B cell (primary cell): ENCODE measurements at regions not wholly inside any gene's neighbourhood (a gene's known extent, or its start where the extent isn't known, plus 50 kb on each side); places are given as distances from the start of the nearest gene placed in this dataset.

Source experiments
- ATAC-seq: fragments of 200-7000 bp; cut with Tn5 transposase; one replicate; pipeline ENCODE4 v1.10.0; 2021; ENCODE audit warnings: low read depth, mild to moderate bottlenecking, moderate number of reproducible peaks, moderate library complexity
- CTCF ChIA-PET: fragments of 350-600 bp; sonication (Branson Sonifier 250); formaldehyde crosslinking; loops from one replicate; lab custom pipeline; 2021; ENCODE audit warnings: antibody characterized with exemption, inconsistent platforms; lab: Charles Lee
- POLR2A ChIA-PET: fragments of 350-600 bp; sonication (Branson Sonifier 250); formaldehyde crosslinking; loops from one replicate; lab custom pipeline; 2021; ENCODE audit warnings: antibody characterized with exemption; lab: Charles Lee
- DNase-seq: peaks from one replicate; pipeline ENCODE4 v3.0.0; 2013
- H2AFZ ChIP-seq: 2 replicates; pipeline ENCODE4 v1.6.1; 2012; ENCODE audit warnings: mild to moderate bottlenecking, low read depth, low read length; ENCODE audit not compliant: insufficient read depth, poor library complexity, severe bottlenecking
- H3K27ac ChIP-seq, 2 donors: 1 replicate in 1 of 2; 2 replicates in 1 of 2; pipeline ENCODE4 v1.5.1; 2012 to 2013; ENCODE audit warnings: low read length in 2 of 2, mild to moderate bottlenecking in 2 of 2, moderate library complexity in 1 of 2
- H3K27me3 ChIP-seq, 4 experiments: fragments of 200-600 bp in 1 of 4; sonication (generic) in 1 of 4; replicated peaks in 1 of 4; 1 replicate in 2 of 4; 2 replicates in 2 of 4; pipeline versions ENCODE4 v1.6.1 to v1.7.0; 2013 to 2016; ENCODE audit warnings: low read length in 3 of 4, mild to moderate bottlenecking in 2 of 4, mixed read lengths in 1 of 4, moderate library complexity in 1 of 4; ENCODE audit not compliant: insufficient read depth in 4 of 4, control insufficient read depth in 3 of 4; ENCODE audit errors: control extremely low read depth in 1 of 4
- H3K36me3 ChIP-seq, 2 experiments: replicated peaks in 1 of 2; 1 replicate in 1 of 2; 2 replicates in 1 of 2; pipeline versions ENCODE4 v1.6.1 to v1.7.1; 2013; ENCODE audit warnings: low read length in 1 of 2; ENCODE audit not compliant: insufficient read depth in 2 of 2, control insufficient read depth in 1 of 2; ENCODE audit errors: control extremely low read depth in 1 of 2, extremely low read depth in 1 of 2
- H3K4me1 ChIP-seq, 2 donors: fragments of 200-600 bp in 1 of 2; sonication (generic) in 1 of 2; 1 replicate in 1 of 2; 2 replicates in 1 of 2; pipeline versions ENCODE4 v1.5.1 to v1.6.1; 2013 to 2017; ENCODE audit warnings: low read length in 2 of 2; ENCODE audit not compliant: control insufficient read depth in 2 of 2, insufficient read depth in 2 of 2
- H3K4me2 ChIP-seq: replicated peaks from 2 replicates; pipeline ENCODE3; 2012; ENCODE audit warnings: mild to moderate bottlenecking, low read depth, low read length; ENCODE audit not compliant: poor library complexity, severe bottlenecking
- H3K4me3 ChIP-seq, 5 experiments: fragments of 200-600 bp in 1 of 5; sonication (generic) in 1 of 5; 1 replicate in 3 of 5; 2 replicates in 2 of 5; pipeline versions ENCODE4 v1.5.1 to v1.7.0; 2011 to 2016; ENCODE audit warnings: low read length in 4 of 5, mild to moderate bottlenecking in 4 of 5, low read depth in 2 of 5, control low read depth in 1 of 5, moderate library complexity in 1 of 5; ENCODE audit not compliant: insufficient read depth in 1 of 5; ENCODE audit errors: control extremely low read depth in 1 of 5, extremely low read depth in 1 of 5
- H3K79me2 ChIP-seq: fragments of 200-600 bp; sonication (generic); one replicate; pipeline ENCODE4 v1.6.0; 2016; ENCODE audit warnings: low read length; ENCODE audit not compliant: control insufficient read depth, insufficient read depth
- H3K9ac ChIP-seq: fragments of 200-600 bp; sonication (generic); 2 replicates; pipeline ENCODE4 v1.6.1; 2017; ENCODE audit warnings: mild to moderate bottlenecking, low read length, moderate library complexity
- H3K9me3 ChIP-seq, 3 donors: one replicate each; pipeline versions ENCODE4 v1.6.1 to v1.7.1; 2013; ENCODE audit warnings: low read length in 2 of 3; ENCODE audit not compliant: control insufficient read depth in 2 of 3, insufficient read depth in 1 of 3; ENCODE audit errors: control extremely low read depth in 1 of 3
- H4K20me1 ChIP-seq: 2 replicates; pipeline ENCODE4 v1.6.0; 2012; ENCODE audit warnings: mild to moderate bottlenecking, low read length; ENCODE audit not compliant: insufficient read depth, control insufficient read depth, poor library complexity, severe bottlenecking
- H3K27ac Mint-ChIP-seq: one replicate; pipeline ENCODE4 v1.8.0; 2021; ENCODE audit warnings: mixed read lengths
- H3K27me3 Mint-ChIP-seq: one replicate; pipeline ENCODE4 v1.8.0; 2021; ENCODE audit warnings: mixed read lengths
- H3K4me1 Mint-ChIP-seq: one replicate; pipeline ENCODE4 v1.8.0; 2021; ENCODE audit warnings: mixed read lengths
- H3K4me3 Mint-ChIP-seq: one replicate; pipeline ENCODE4 v1.8.0; 2021; ENCODE audit warnings: mixed read lengths
- H3K9me3 Mint-ChIP-seq: one replicate; pipeline ENCODE4 v1.8.0; 2022; ENCODE audit warnings: mixed read lengths; ENCODE audit not compliant: insufficient read depth
- EZH2 ChIP-seq: IDR thresholded peaks from 2 replicates; pipeline ENCODE4 v1.6.1; 2012; ENCODE audit warnings: borderline replicate concordance, low read depth, mild to moderate bottlenecking, moderate library complexity, low read length; ENCODE audit not compliant: insufficient read depth, poor library complexity, severe bottlenecking
- WGBS: methylation state at CpG from one replicate; pipeline ENCODE4 v1.1.5; 2013; ENCODE audit warnings: missing lambda C conversion rate; ENCODE audit not compliant: insufficient coverage; 5-methylcytosine and 5-hydroxymethylcytosine counted together
- intact Hi-C: fragments of 100-400 bp; cut with micrococcal nuclease; formaldehyde crosslinking; loops from one replicate; pipeline ENCODE4 v1.10.0; 2022
- TF ChIP-seq, protein P1 (sequence below): fragments of 200-600 bp; IDR thresholded peaks from one replicate; pipeline ENCODE4 v1.8.0; 2022; ENCODE audit warnings: antibody characterized with exemption, mild to moderate bottlenecking

- no peaks in the 10 kb centered on the region for H3K9me3 ChIP-seq
- 54% methylated on average over 3 of the region's 9 CpGs for WGBS
- H3K4me3 ChIP-seq = no peak overlapping the region
Measured at GRCh38 chr16:26768385-26769010, 298.2 kb upstream of the C16orf82 start.

DNA sequence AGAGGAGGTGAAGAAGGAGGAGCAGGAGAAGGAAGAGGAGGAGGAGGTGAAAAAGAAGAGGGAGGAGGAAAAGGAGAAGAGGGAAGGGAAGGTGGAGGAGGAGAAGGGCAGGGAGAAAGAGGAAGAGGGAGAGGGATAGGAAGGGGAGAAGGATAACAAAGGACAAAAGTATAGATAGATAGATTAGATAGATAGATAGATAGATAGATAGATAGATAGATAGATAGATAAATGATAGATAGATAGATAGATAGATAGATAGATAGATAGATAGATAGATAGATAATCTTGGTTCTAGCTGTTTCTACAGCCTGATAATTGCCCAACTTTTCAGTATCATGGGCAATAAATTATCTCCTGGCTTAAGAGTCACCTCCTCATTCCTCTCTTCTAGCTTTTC is 296.2 kb upstream of the C16orf82 start:
- Histone ChIP-seq H3K9me3 (no peaks in the 10 kb centered on the region), H3K4me3 (no peak overlapping the region), H3K27me3 (no peaks in the 10 kb centered on the region), H3K9ac (no peak overlapping the region), H3K4me1 (no peaks in the 10 kb centered on the region), H3K27ac (no peak overlapping the region), H2AFZ (no peak overlapping the region), H3K4me2 (no peak overlapping the region), H3K36me3 (no peaks in the 10 kb centered on the region), H4K20me1 (no peaks in the 10 kb centered on the region), H3K79me2 (no peaks in the 10 kb centered on the region)
- Mint-ChIP-seq H3K4me1 (no peaks in the 10 kb centered on the region), H3K27ac (no peak overlapping the region), H3K27me3 (peaks cover 22% of the 10 kb centered on the region), H3K9me3 (peaks cover 2% of the 10 kb centered on the region), H3K4me3 (no peak overlapping the region)
- ATAC-seq (no peak), DNase-seq (no peak)
- CTCF ChIA-PET = no interaction called here
- intact Hi-C loops = no loop called here
- TF ChIP-seq, protein P1, sequence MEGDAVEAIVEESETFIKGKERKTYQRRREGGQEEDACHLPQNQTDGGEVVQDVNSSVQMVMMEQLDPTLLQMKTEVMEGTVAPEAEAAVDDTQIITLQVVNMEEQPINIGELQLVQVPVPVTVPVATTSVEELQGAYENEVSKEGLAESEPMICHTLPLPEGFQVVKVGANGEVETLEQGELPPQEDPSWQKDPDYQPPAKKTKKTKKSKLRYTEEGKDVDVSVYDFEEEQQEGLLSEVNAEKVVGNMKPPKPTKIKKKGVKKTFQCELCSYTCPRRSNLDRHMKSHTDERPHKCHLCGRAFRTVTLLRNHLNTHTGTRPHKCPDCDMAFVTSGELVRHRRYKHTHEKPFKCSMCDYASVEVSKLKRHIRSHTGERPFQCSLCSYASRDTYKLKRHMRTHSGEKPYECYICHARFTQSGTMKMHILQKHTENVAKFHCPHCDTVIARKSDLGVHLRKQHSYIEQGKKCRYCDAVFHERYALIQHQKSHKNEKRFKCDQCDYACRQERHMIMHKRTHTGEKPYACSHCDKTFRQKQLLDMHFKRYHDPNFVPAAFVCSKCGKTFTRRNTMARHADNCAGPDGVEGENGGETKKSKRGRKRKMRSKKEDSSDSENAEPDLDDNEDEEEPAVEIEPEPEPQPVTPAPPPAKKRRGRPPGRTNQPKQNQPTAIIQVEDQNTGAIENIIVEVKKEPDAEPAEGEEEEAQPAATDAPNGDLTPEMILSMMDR = no peak
- no peak for TF ChIP-seq EZH2
- POLR2A ChIA-PET = no interaction called here

More at GRCh38 chr16:26768385-26769010, 298.2 kb upstream of the C16orf82 start:
- DNase-seq (no peak), ATAC-seq (no peak)
- H3K27me3 Mint-ChIP-seq = peaks cover 22% of the 10 kb centered on the region
- H3K4me3 Mint-ChIP-seq = no peak overlapping the region
- Histone ChIP-seq H3K36me3 (no peaks in the 10 kb centered on the region), H3K27ac (no peak overlapping the region), H3K27me3 (no peaks in the 10 kb centered on the region), H3K4me2 (no peak overlapping the region), H4K20me1 (no peaks in the 10 kb centered on the region), H3K9ac (no peak overlapping the region), H3K4me1 (no peaks in the 10 kb centered on the region), H2AFZ (no peak overlapping the region), H3K79me2 (no peaks in the 10 kb centered on the region)
- H3K27ac Mint-ChIP-seq = no peak overlapping the region
- intact Hi-C loops = no loop called here
- ChIA-PET CTCF (interaction anchor here (1.2 kb wide), 1 partner anchor 9 kb away, joined by 5 read pairs; no protein-coding TSS in a partner anchor), POLR2A (no interaction called here)
- no peaks in the 10 kb centered on the region for H3K9me3 Mint-ChIP-seq
- no peak for TF ChIP-seq EZH2
- TF ChIP-seq, protein P1 = no peak
- H3K4me1 Mint-ChIP-seq = no peaks in the 10 kb centered on the region
